Neural cell (in vitro differentiated cells): ENCODE measurements at regions not wholly inside any gene's neighbourhood (a gene's known extent, or its start where the extent isn't known, plus 50 kb on each side); places are given as distances from the start of the nearest gene placed in this dataset.

ENCODE experiments used
- EP300 ChIP-seq: fragments of 450-650 bp; conservative IDR thresholded peaks from 2 replicates; pipeline ENCODE4 v1.6.1; 2014; ENCODE audit warnings: antibody characterized with exemption, mild to moderate bottlenecking, moderate library complexity; ENCODE audit not compliant: poor library complexity, severe bottlenecking
- EZH2 ChIP-seq: fragments of 200-600, 300-800 bp; shearing (Covaris generic), sonication (generic); IDR thresholded peaks from 2 replicates; pipeline ENCODE4 v1.6.1; 2014; ENCODE audit warnings: antibody characterized with exemption, low read length, borderline replicate concordance, mild to moderate bottlenecking; ENCODE audit not compliant: insufficient read depth, poor library complexity, severe bottlenecking
- POLR2AphosphoS5 ChIP-seq: IDR thresholded peaks from 2 replicates; pipeline ENCODE4 v1.6.1; 2012
- RAD21 ChIP-seq: fragments of 450-650 bp; conservative IDR thresholded peaks from 2 replicates; pipeline ENCODE4 v1.6.1; 2014; ENCODE audit warnings: antibody characterized with exemption, mild to moderate bottlenecking, moderate library complexity
- SMC3 ChIP-seq: fragments of 450-650 bp; conservative IDR thresholded peaks from 2 replicates; pipeline ENCODE4 v1.6.1; 2014; ENCODE audit warnings: antibody characterized with exemption, mild to moderate bottlenecking, moderate library complexity; ENCODE audit not compliant: poor library complexity
- TF ChIP-seq, protein P1 (sequence below): fragments of 450-650 bp; IDR thresholded peaks from 2 replicates; pipeline ENCODE4 v1.5.1; 2014; ENCODE audit warnings: antibody characterized with exemption, mild to moderate bottlenecking, moderate library complexity; ENCODE audit not compliant: poor library complexity, severe bottlenecking

DNA sequence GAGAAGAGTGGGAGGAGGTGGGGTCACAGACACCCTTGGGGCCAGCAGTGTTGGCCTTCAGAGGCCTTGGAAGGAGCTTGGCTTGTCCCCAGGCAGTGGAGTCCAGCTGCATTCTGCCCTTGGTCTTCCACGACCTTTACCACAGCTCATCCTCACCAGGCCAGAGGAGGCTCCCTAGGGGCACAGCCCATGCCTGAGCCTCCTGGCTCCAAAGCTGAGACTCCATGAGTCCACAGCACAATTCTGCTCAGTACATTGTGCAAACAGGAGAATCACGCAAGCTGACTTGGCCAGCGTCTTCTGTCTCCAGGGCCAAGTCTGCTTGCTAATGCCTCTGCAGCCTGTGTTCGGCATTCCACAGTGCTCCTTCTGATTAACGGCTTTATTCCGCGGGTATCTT, 337.2 kb downstream of the SMOC2 start:
- no peak for TF ChIP-seq EP300
- no peak for TF ChIP-seq POLR2AphosphoS5
- TF ChIP-seq, protein P1, sequence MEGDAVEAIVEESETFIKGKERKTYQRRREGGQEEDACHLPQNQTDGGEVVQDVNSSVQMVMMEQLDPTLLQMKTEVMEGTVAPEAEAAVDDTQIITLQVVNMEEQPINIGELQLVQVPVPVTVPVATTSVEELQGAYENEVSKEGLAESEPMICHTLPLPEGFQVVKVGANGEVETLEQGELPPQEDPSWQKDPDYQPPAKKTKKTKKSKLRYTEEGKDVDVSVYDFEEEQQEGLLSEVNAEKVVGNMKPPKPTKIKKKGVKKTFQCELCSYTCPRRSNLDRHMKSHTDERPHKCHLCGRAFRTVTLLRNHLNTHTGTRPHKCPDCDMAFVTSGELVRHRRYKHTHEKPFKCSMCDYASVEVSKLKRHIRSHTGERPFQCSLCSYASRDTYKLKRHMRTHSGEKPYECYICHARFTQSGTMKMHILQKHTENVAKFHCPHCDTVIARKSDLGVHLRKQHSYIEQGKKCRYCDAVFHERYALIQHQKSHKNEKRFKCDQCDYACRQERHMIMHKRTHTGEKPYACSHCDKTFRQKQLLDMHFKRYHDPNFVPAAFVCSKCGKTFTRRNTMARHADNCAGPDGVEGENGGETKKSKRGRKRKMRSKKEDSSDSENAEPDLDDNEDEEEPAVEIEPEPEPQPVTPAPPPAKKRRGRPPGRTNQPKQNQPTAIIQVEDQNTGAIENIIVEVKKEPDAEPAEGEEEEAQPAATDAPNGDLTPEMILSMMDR: no peak
- TF ChIP-seq EZH2: no peak
- no peak for TF ChIP-seq SMC3
- no peak for TF ChIP-seq RAD21
